Type B pancreatic cell (in vitro differentiated cells): ENCODE measurements at regions not wholly inside any gene's neighbourhood (a gene's known extent, or its start where the extent isn't known, plus 50 kb on each side); places are given as distances from the start of the nearest gene placed in this dataset.

ENCODE experiments used
- DNase-seq: peaks from one replicate; pipeline ENCODE4 v3.0.0; 2021; ENCODE audit warnings: mixed read lengths; ENCODE audit not compliant: unreplicated experiment; ENCODE audit errors: extremely low spot score
- H3K27ac Mint-ChIP-seq: 2 replicates; pipeline ENCODE4 v1.8.0; 2021; ENCODE audit warnings: mild to moderate bottlenecking, mixed read lengths
- H3K27me3 Mint-ChIP-seq: 2 replicates; pipeline ENCODE4 v1.8.0; 2021; ENCODE audit warnings: mixed read lengths
- H3K36me3 Mint-ChIP-seq: 2 replicates; pipeline ENCODE4 v1.8.0; 2021; ENCODE audit warnings: mixed read lengths
- H3K4me1 Mint-ChIP-seq: one replicate; pipeline ENCODE4 v1.8.0; 2021; ENCODE audit warnings: mixed read lengths; ENCODE audit not compliant: unreplicated experiment
- H3K4me3 Mint-ChIP-seq: 2 replicates; pipeline ENCODE4 v1.8.0; 2021; ENCODE audit warnings: mild to moderate bottlenecking, mixed read lengths
- H3K9me3 Mint-ChIP-seq: 2 replicates; pipeline ENCODE4 v1.8.0; 2021; ENCODE audit warnings: mixed read lengths
- TF ChIP-seq, protein P1 (sequence below): fragments of 200-600 bp; sonication (generic); conservative IDR thresholded peaks from 2 replicates; pipeline ENCODE4 v1.5.0; 2021; ENCODE audit warnings: antibody characterized with exemption, mild to moderate bottlenecking

DNA sequence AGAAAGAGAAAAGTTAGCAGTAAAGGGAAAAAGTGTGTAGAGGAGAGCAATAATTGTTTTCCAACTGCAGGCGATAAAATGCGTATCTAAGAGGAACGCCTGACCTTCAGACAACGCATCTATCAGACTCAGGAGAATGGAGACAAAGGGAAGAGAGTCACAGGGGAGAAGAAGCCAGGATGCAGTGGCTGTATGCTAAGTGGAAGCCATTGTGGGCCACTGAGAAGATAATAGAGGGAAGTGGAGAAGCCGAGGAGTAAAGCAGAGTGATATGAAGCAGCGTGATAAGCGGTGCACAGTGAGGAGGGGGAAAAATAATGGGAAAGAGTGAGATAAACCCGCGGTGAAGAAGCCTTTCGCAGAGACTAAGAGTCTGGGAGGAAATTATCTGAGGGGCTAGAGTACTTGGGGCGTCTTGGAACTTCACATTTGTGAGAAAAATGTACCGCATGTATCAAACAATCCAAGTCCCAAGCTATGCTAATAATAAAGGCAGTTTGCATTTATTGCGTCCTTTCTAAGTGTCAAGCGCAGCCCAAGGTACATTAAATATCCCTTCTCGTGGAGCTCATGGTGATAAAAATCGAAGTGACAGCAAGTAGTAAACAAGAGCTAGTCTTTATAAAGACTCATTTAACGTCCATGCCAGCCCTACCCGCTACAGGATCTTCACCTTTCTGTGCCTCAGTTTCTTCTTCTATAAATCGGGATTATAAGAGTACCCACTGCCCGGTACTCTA lies 259.8 kb upstream of the PROX1 start:
- Mint-ChIP-seq H3K9me3 (no peaks in the 10 kb centered on the region), H3K4me1 (peaks cover 10% of the 10 kb centered on the region), H3K27me3 (no peaks in the 10 kb centered on the region), H3K36me3 (no peaks in the 10 kb centered on the region), H3K27ac (no peak overlapping the region), H3K4me3 (no peak overlapping the region)
- TF ChIP-seq, protein P1, sequence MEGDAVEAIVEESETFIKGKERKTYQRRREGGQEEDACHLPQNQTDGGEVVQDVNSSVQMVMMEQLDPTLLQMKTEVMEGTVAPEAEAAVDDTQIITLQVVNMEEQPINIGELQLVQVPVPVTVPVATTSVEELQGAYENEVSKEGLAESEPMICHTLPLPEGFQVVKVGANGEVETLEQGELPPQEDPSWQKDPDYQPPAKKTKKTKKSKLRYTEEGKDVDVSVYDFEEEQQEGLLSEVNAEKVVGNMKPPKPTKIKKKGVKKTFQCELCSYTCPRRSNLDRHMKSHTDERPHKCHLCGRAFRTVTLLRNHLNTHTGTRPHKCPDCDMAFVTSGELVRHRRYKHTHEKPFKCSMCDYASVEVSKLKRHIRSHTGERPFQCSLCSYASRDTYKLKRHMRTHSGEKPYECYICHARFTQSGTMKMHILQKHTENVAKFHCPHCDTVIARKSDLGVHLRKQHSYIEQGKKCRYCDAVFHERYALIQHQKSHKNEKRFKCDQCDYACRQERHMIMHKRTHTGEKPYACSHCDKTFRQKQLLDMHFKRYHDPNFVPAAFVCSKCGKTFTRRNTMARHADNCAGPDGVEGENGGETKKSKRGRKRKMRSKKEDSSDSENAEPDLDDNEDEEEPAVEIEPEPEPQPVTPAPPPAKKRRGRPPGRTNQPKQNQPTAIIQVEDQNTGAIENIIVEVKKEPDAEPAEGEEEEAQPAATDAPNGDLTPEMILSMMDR = no peak
- no peak for DNase-seq

DNA sequence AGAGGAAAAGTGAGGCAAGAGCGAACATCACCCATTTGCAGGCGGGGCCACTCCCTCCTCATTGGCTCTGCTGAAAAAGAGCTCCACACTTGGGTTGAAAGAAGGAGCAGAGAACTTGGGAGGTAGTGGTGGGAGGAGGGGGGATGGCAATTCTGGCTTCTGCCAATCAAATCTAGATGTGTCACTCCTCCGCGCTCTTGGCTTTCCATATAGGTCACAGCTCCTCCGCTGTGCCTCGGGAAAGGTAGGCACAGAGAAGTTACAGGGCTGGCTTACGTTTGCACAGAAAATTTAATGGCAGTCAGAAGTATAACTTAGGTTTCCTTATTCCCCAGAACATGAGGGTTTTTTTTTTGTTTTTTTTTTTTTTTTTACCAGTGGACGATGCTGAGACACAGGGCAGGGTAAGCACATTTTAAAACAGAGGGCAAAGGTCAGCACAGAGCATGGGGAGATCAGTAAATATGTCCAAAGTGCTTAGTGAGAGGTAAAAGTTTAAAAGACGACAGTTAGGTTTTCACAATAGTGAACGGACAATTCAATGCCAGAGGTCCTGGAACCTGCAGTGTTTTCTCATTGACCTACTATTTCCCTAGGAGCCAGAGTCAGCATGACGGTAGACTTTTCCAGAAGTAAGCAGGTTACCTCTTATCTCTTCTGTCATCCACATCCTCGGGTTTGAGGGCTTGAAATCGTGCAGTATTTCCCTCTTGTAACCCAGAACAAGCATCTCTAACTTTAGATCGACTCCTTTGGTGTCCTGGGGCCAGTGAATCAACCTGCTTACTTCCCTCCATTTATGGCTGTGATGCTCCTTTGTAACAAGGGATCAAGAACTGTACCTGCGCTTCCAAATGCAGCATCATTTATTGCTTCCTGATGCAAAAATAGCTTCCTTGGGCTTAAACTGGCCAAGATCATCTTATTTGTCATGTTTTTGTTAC lies 258.9 kb upstream of the PROX1 start:
- Mint-ChIP-seq H3K9me3 (no peaks in the 10 kb centered on the region), H3K4me3 (no peak overlapping the region), H3K4me1 (peaks cover 10% of the 10 kb centered on the region), H3K36me3 (no peaks in the 10 kb centered on the region), H3K27ac (no peak overlapping the region), H3K27me3 (no peaks in the 10 kb centered on the region)
- DNase-seq = no peak
- TF ChIP-seq, protein P1 = no peak

DNA sequence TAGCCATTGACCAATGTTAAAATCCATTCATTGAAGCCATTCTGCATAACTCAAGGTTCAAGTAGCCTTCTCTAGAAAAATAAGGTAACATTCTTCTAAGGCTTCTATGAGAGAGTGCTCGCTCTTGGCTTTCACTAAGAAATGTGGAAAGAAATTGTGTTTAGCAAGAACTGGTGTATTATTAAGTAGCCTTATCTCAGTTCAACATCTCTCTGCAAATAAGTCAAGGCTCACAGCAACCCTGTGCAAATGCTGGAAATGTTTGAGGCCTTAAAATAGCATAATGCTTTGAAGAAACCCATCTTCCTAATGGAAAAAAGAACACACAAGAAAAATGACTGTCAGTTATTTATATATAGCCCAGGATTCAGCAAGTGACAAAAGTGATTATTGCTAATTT lies 254.1 kb upstream of the PROX1 start:
- Mint-ChIP-seq H3K9me3 (no peaks in the 10 kb centered on the region), H3K4me3 (no peak overlapping the region), H3K27me3 (no peaks in the 10 kb centered on the region), H3K36me3 (no peaks in the 10 kb centered on the region), H3K27ac (no peak overlapping the region), H3K4me1 (no peaks in the 10 kb centered on the region)
- TF ChIP-seq, protein P1 = no peak
- no peak for DNase-seq

DNA sequence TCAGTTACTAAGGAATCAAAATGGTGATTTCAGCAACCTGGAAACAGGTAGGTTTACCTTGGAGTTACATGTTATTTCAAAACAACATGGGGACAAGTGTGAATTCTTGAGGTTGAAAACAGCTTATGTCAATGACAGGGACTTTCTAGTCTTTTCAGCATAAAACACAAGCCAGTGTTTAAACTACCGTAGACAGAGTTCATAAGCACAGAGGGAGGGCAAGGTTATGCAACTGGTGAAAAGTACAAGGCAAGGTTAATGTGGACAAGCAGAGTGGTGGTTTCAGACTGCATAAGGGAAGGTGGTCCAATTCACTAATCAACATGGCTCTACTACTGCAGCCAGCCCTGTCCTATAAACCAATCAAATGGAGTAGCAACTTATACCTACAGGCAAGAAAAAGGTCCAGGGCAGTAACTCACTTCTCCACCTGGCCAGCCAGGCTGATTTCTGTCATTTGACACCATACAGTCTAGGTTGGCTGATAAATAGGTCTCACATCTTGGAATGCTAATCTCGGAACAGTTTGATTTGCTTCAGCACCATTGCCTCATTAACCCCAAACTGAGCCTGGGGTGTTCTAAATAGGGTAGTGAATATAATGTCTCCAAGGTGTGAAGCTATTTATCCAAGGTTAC lies 250.3 kb upstream of the PROX1 start:
- H3K9me3 Mint-ChIP-seq = no peaks in the 10 kb centered on the region
- no peak overlapping the region for H3K27ac Mint-ChIP-seq
- H3K27me3 Mint-ChIP-seq = no peaks in the 10 kb centered on the region
- TF ChIP-seq, protein P1 = no peak
- no peaks in the 10 kb centered on the region for H3K4me1 Mint-ChIP-seq
- no peaks in the 10 kb centered on the region for H3K36me3 Mint-ChIP-seq
- H3K4me3 Mint-ChIP-seq = no peak overlapping the region
- DNase-seq = no peak

DNA sequence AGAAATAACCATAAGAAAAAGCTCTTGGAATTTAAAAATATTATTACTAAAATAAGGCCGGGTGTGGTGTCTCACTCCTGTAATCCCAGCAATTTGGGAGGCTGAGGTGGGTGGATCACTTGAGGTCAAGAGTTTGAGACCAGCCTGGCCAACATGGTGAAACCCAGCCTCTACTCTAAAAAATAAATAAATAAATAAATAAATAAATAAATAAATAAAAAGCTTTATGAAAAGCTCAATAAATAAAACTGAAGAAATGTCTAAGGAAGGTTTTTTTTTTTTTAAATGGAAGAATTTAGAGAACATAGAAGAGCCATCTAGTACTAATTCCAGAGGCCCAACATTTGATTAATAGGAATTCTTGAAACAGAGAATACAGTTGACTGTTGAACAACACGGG lies 249.1 kb upstream of the PROX1 start:
- TF ChIP-seq, protein P1 = no peak
- Mint-ChIP-seq H3K27me3 (no peaks in the 10 kb centered on the region), H3K9me3 (peaks cover 3% of the 10 kb centered on the region), H3K36me3 (no peaks in the 10 kb centered on the region), H3K4me1 (no peaks in the 10 kb centered on the region), H3K27ac (no peak overlapping the region), H3K4me3 (no peak overlapping the region)
- no peak for DNase-seq
